Trophoblast cell (in vitro differentiated cells and primary cell): ENCODE measurements at regions not wholly inside any gene's neighbourhood (a gene's known extent, or its start where the extent isn't known, plus 50 kb on each side); places are given as distances from the start of the nearest gene placed in this dataset.

Experiments used
- DNase-seq, 2 donors: peaks; one replicate each; pipeline ENCODE4 v3.0.0-alpha.2; 2016
- H2AFZ ChIP-seq: 2 replicates; pipeline ENCODE4 v1.6.1; 2013; ENCODE audit warnings: low read length, moderate library complexity, mild to moderate bottlenecking; ENCODE audit not compliant: insufficient read depth, poor library complexity
- H2AK5ac ChIP-seq: 2 replicates; pipeline ENCODE4 v1.6.1; 2013; ENCODE audit warnings: mild to moderate bottlenecking, low read length
- H2BK120ac ChIP-seq: 2 replicates; pipeline ENCODE4 v1.6.1; 2013; ENCODE audit warnings: low read length, mild to moderate bottlenecking, moderate library complexity; ENCODE audit not compliant: insufficient read depth, poor library complexity
- H2BK12ac ChIP-seq: 2 replicates; pipeline ENCODE4 v1.6.1; 2013; ENCODE audit warnings: mild to moderate bottlenecking, low read length, moderate library complexity
- H2BK5ac ChIP-seq: 2 replicates; pipeline ENCODE4 v1.6.1; 2013; ENCODE audit warnings: low read length, low read depth, moderate library complexity, mild to moderate bottlenecking; ENCODE audit not compliant: poor library complexity
- H3K14ac ChIP-seq: 2 replicates; pipeline ENCODE4 v1.6.1; 2013; ENCODE audit warnings: mild to moderate bottlenecking, low read length
- H3K18ac ChIP-seq: 2 replicates; pipeline ENCODE4 v1.6.1; 2013; ENCODE audit warnings: mild to moderate bottlenecking, low read length
- H3K23ac ChIP-seq: 2 replicates; pipeline ENCODE4 v1.6.1; 2013; ENCODE audit warnings: low read length
- H3K27ac ChIP-seq: 2 replicates; pipeline ENCODE4 v1.5.1; 2013; ENCODE audit warnings: low read depth, mild to moderate bottlenecking, inconsistent platforms, low read length, moderate library complexity
- H3K27me3 ChIP-seq: 2 replicates; pipeline ENCODE4 v1.6.1; 2013; ENCODE audit warnings: inconsistent platforms, mild to moderate bottlenecking, low read length, moderate library complexity; ENCODE audit not compliant: insufficient read depth
- H3K36me3 ChIP-seq, 2 experiments: 1 replicate in 1 of 2; 2 replicates in 1 of 2; pipeline ENCODE4 v1.6.1; 2013; ENCODE audit warnings: low read length in 2 of 2, mild to moderate bottlenecking in 2 of 2, moderate library complexity in 1 of 2; ENCODE audit not compliant: insufficient read depth in 2 of 2, control insufficient read depth in 1 of 2
- H3K4ac ChIP-seq: 2 replicates; pipeline ENCODE4 v1.6.1; 2013; ENCODE audit warnings: low read depth, mild to moderate bottlenecking, low read length, moderate library complexity
- H3K4me1 ChIP-seq, 2 experiments: 1 replicate in 1 of 2; 2 replicates in 1 of 2; pipeline ENCODE4 v1.6.1; 2013; ENCODE audit warnings: low read length in 2 of 2, mild to moderate bottlenecking in 2 of 2, moderate library complexity in 1 of 2; ENCODE audit not compliant: insufficient read depth in 2 of 2, control insufficient read depth in 1 of 2
- H3K4me2 ChIP-seq: 2 replicates; pipeline ENCODE4 v1.6.1; 2013; ENCODE audit warnings: inconsistent platforms, mild to moderate bottlenecking, low read length, moderate library complexity
- H3K4me3 ChIP-seq: 2 replicates; pipeline ENCODE4 v1.5.1; 2013; ENCODE audit warnings: mild to moderate bottlenecking, low read depth, low read length, inconsistent platforms
- H3K79me1 ChIP-seq: one replicate; pipeline ENCODE4 v1.6.1; 2013; ENCODE audit warnings: low read length
- H3K79me2 ChIP-seq: 2 replicates; pipeline ENCODE4 v1.6.1; 2013; ENCODE audit warnings: low read length, mild to moderate bottlenecking; ENCODE audit not compliant: control insufficient read depth, insufficient read depth, poor library complexity
- H3K9ac ChIP-seq: 2 replicates; pipeline ENCODE4 v1.6.1; 2013; ENCODE audit warnings: mild to moderate bottlenecking, low read length
- H3K9me3 ChIP-seq: 2 replicates; pipeline ENCODE4 v1.6.1; 2013; ENCODE audit warnings: low read depth, mild to moderate bottlenecking, control low read depth, inconsistent platforms, low read length; ENCODE audit not compliant: insufficient read depth
- H4K12ac ChIP-seq: 2 replicates; pipeline ENCODE4 v1.6.1; 2013; ENCODE audit warnings: low read depth, mild to moderate bottlenecking, low read length, moderate library complexity
- H4K8ac ChIP-seq: 2 replicates; pipeline ENCODE4 v1.6.1; 2013; ENCODE audit warnings: low read depth, mild to moderate bottlenecking, low read length, moderate library complexity
- H4K91ac ChIP-seq: one replicate; pipeline ENCODE4 v1.6.1; 2013; ENCODE audit warnings: low read depth, mild to moderate bottlenecking, low read length, moderate library complexity
- WGBS: extraction: QIAGEN DNeasy Blood & Tissue Kit; methylation state at CpG from one replicate; pipeline ENCODE4 v1.1.7; 2013; ENCODE audit warnings: missing lambda C conversion rate; ENCODE audit not compliant: insufficient read length, insufficient coverage; ENCODE audit errors: extremely low coverage; 5-methylcytosine and 5-hydroxymethylcytosine counted together

GRCh38 chr4:36489798-36490197, 208.4 kb downstream of the DTHD1 start:
- Histone ChIP-seq H3K9ac (no peak overlapping the region), H3K4me1 (no peaks in the 10 kb centered on the region), H2AFZ (no peak overlapping the region), H3K27ac (no peak overlapping the region), H3K4ac (no peak overlapping the region), H3K23ac (no peak overlapping the region), H4K8ac (no peak overlapping the region), H3K4me3 (no peak overlapping the region), H2AK5ac (no peak overlapping the region), H3K79me2 (no peaks in the 10 kb centered on the region), H2BK12ac (no peak overlapping the region), H4K12ac (no peak overlapping the region), H3K36me3 (no peaks in the 10 kb centered on the region), H3K18ac (no peak overlapping the region), H2BK5ac (no peak overlapping the region), H3K4me2 (no peak overlapping the region), H3K79me1 (no peaks in the 10 kb centered on the region), H3K27me3 (no peaks in the 10 kb centered on the region), H3K9me3 (no peaks in the 10 kb centered on the region), H4K91ac (no peak overlapping the region), H3K14ac (no peak overlapping the region), H2BK120ac (no peak overlapping the region)
- WGBS = no CpG with 5 or more reads among the region's 2 CpGs
- no peak for DNase-seq

GRCh38 chr4:36492041-36492440, 210.6 kb downstream of the DTHD1 start:
- Histone ChIP-seq H3K18ac (no peak overlapping the region), H3K4ac (no peak overlapping the region), H3K23ac (no peak overlapping the region), H3K14ac (no peak overlapping the region), H3K9ac (no peak overlapping the region), H3K27me3 (no peaks in the 10 kb centered on the region), H3K27ac (no peak overlapping the region), H2AFZ (no peak overlapping the region), H2BK12ac (no peak overlapping the region), H3K9me3 (no peaks in the 10 kb centered on the region), H4K12ac (no peak overlapping the region), H3K4me2 (no peak overlapping the region), H2BK5ac (no peak overlapping the region), H4K8ac (no peak overlapping the region), H3K4me3 (no peak overlapping the region), H4K91ac (no peak overlapping the region), H3K36me3 (no peaks in the 10 kb centered on the region), H2BK120ac (no peak overlapping the region), H3K4me1 (no peaks in the 10 kb centered on the region), H3K79me1 (no peaks in the 10 kb centered on the region), H2AK5ac (no peak overlapping the region), H3K79me2 (no peaks in the 10 kb centered on the region)
- no peak for DNase-seq
- no CpG with 5 or more reads among the region's 1 CpG for WGBS

- no CpG with 5 or more reads among the region's 1 CpG for WGBS
- no peak overlapping the region for H3K27ac ChIP-seq
Observed at GRCh38 chr4:36492590-36492989, 211.2 kb downstream of the DTHD1 start.

GRCh38 chr4:36493251-36493650, 211.8 kb downstream of the DTHD1 start:
- H3K4me2 ChIP-seq = no peak overlapping the region
- WGBS = no CpG with 5 or more reads among the region's 1 CpG
- H2BK12ac ChIP-seq = no peak overlapping the region
- no peak overlapping the region for H2BK120ac ChIP-seq
- no peaks in the 10 kb centered on the region for H3K36me3 ChIP-seq
- H3K79me2 ChIP-seq = no peaks in the 10 kb centered on the region
- no peak overlapping the region for H2AK5ac ChIP-seq
- H3K4me1 ChIP-seq = no peaks in the 10 kb centered on the region
- H3K14ac ChIP-seq = no peak overlapping the region
- no peak overlapping the region for H4K91ac ChIP-seq
- H3K27me3 ChIP-seq = no peaks in the 10 kb centered on the region
- H3K23ac ChIP-seq = no peak overlapping the region
- no peak overlapping the region for H4K8ac ChIP-seq
- no peak overlapping the region for H3K4ac ChIP-seq
- H3K9ac ChIP-seq = no peak overlapping the region
- no peak overlapping the region for H3K4me3 ChIP-seq
- no peak for DNase-seq
- no peak overlapping the region for H4K12ac ChIP-seq
- no peak overlapping the region for H2AFZ ChIP-seq
- no peak overlapping the region for H2BK5ac ChIP-seq
- H3K79me1 ChIP-seq = no peaks in the 10 kb centered on the region
- no peak overlapping the region for H3K27ac ChIP-seq
- no peaks in the 10 kb centered on the region for H3K9me3 ChIP-seq
- H3K18ac ChIP-seq = no peak overlapping the region

More at GRCh38 chr4:36492590-36492989, 211.2 kb downstream of the DTHD1 start:
- H3K4me1 ChIP-seq = no peaks in the 10 kb centered on the region
- H4K8ac ChIP-seq = no peak overlapping the region
- H3K4me3 ChIP-seq = no peak overlapping the region
- H3K9me3 ChIP-seq = no peaks in the 10 kb centered on the region
- no peaks in the 10 kb centered on the region for H3K79me1 ChIP-seq
- H3K36me3 ChIP-seq = no peaks in the 10 kb centered on the region
- H3K4me2 ChIP-seq = no peak overlapping the region
- H4K12ac ChIP-seq = no peak overlapping the region
- H2BK120ac ChIP-seq = no peak overlapping the region
- H3K4ac ChIP-seq = no peak overlapping the region
- H2AFZ ChIP-seq = no peak overlapping the region
- H3K14ac ChIP-seq = no peak overlapping the region
- no peaks in the 10 kb centered on the region for H3K79me2 ChIP-seq
- H3K27me3 ChIP-seq = no peaks in the 10 kb centered on the region
- H3K18ac ChIP-seq = no peak overlapping the region
- H2BK12ac ChIP-seq = no peak overlapping the region
- no peak overlapping the region for H3K23ac ChIP-seq
- H2BK5ac ChIP-seq = no peak overlapping the region
- no peak overlapping the region for H3K9ac ChIP-seq
- no peak overlapping the region for H2AK5ac ChIP-seq
- H4K91ac ChIP-seq = no peak overlapping the region
- no peak for DNase-seq
